ENCODE measurements at regions not wholly inside any gene's neighbourhood (a gene's known extent, or its start where the extent isn't known, plus 50 kb on each side); places are given as distances from the start of the nearest gene placed in this dataset.

DNA sequence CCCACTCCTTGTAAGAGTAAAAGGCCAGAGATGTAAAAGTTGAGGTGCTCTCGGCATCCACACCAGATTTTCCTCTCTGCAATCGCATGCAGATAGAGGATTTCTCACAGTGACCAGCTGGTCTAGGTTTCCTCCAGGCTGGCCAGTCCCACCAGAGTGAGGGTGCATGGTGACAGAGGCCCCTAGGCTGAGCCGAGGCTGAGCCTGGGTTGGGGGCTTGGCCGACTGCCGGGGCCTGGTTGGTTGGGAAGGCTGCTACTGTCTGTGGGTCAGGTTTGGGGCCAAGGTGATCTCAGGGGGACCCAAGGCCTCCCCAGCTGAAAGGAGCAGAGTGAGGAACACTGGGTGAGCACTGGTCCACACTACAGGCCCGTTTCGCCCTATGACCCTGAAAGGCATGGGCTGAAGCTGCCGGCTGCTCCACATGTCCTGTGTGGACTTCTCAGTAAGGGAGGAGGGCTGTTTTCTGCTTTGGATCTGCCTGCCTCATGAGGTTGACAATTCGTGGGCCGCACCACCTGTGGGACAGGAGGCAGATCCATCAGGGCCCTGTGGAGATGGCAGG, 400.8 kb upstream of the IRX4 start:
- Histone ChIP-seq H3K4me1 (ENCODE audit: insufficient read depth) (no peaks in the 10 kb centered on the region), H3F3A (replicated peaks; ENCODE audit: low read depth) (no peaks in the 10 kb centered on the region), H3K4me3 (no peak overlapping the region), H3K79me2 (replicated peaks; ENCODE audit: insufficient read depth) (no peaks in the 10 kb centered on the region), H3K4me2 (no peak overlapping the region), H3K27ac (ENCODE audit: low read depth) (no peak overlapping the region), H4K20me1 (replicated peaks; ENCODE audit: insufficient read depth) (no peaks in the 10 kb centered on the region), H2AFZ (no peak overlapping the region), H3K36me3 (ENCODE audit: insufficient read depth) (no peaks in the 10 kb centered on the region), H3K9me2 (ENCODE audit: insufficient read depth) (no peaks in the 10 kb centered on the region), H3K27me3 (ENCODE audit: insufficient read depth) (no peaks in the 10 kb centered on the region)
- H3K4me3 Mint-ChIP-seq = no peak overlapping the region
- DNase-seq (ENCODE audit: low spot score) (no peak), ATAC-seq (no peak)
- no peaks in the 10 kb centered on the region; the same call in 2 of the 3 replicates for H3K9me3 Mint-ChIP-seq
- H3K27me3 Mint-ChIP-seq (ENCODE audit: insufficient read depth, low read depth, poor library complexity) = peaks cover 11% of the 10 kb centered on the region
- TF ChIP-seq, protein P1, sequence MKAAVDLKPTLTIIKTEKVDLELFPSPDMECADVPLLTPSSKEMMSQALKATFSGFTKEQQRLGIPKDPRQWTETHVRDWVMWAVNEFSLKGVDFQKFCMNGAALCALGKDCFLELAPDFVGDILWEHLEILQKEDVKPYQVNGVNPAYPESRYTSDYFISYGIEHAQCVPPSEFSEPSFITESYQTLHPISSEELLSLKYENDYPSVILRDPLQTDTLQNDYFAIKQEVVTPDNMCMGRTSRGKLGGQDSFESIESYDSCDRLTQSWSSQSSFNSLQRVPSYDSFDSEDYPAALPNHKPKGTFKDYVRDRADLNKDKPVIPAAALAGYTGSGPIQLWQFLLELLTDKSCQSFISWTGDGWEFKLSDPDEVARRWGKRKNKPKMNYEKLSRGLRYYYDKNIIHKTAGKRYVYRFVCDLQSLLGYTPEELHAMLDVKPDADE (IDR thresholded peaks at IDR 0.05) = no peak
- TF ChIP-seq JUNB (IDR thresholded peaks at IDR 0.05; ENCODE audit: unreplicated experiment) (no peak), EZH2phosphoT487 (IDR thresholded peaks at IDR 0.05; ENCODE audit: unreplicated experiment) (no peak), POLR2AphosphoS5 (IDR thresholded peaks at IDR 0.05; ENCODE audit: low read depth) (no peak), NANOG (IDR thresholded peaks at IDR 0.05; ENCODE audit: borderline replicate concordance) (no peak)
- TF ChIP-seq, protein P2, sequence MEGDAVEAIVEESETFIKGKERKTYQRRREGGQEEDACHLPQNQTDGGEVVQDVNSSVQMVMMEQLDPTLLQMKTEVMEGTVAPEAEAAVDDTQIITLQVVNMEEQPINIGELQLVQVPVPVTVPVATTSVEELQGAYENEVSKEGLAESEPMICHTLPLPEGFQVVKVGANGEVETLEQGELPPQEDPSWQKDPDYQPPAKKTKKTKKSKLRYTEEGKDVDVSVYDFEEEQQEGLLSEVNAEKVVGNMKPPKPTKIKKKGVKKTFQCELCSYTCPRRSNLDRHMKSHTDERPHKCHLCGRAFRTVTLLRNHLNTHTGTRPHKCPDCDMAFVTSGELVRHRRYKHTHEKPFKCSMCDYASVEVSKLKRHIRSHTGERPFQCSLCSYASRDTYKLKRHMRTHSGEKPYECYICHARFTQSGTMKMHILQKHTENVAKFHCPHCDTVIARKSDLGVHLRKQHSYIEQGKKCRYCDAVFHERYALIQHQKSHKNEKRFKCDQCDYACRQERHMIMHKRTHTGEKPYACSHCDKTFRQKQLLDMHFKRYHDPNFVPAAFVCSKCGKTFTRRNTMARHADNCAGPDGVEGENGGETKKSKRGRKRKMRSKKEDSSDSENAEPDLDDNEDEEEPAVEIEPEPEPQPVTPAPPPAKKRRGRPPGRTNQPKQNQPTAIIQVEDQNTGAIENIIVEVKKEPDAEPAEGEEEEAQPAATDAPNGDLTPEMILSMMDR (conservative IDR thresholded peaks at IDR 0.05; ENCODE audit: low read depth in 2 of 2) = no peak
- TF ChIP-seq, protein P3, sequence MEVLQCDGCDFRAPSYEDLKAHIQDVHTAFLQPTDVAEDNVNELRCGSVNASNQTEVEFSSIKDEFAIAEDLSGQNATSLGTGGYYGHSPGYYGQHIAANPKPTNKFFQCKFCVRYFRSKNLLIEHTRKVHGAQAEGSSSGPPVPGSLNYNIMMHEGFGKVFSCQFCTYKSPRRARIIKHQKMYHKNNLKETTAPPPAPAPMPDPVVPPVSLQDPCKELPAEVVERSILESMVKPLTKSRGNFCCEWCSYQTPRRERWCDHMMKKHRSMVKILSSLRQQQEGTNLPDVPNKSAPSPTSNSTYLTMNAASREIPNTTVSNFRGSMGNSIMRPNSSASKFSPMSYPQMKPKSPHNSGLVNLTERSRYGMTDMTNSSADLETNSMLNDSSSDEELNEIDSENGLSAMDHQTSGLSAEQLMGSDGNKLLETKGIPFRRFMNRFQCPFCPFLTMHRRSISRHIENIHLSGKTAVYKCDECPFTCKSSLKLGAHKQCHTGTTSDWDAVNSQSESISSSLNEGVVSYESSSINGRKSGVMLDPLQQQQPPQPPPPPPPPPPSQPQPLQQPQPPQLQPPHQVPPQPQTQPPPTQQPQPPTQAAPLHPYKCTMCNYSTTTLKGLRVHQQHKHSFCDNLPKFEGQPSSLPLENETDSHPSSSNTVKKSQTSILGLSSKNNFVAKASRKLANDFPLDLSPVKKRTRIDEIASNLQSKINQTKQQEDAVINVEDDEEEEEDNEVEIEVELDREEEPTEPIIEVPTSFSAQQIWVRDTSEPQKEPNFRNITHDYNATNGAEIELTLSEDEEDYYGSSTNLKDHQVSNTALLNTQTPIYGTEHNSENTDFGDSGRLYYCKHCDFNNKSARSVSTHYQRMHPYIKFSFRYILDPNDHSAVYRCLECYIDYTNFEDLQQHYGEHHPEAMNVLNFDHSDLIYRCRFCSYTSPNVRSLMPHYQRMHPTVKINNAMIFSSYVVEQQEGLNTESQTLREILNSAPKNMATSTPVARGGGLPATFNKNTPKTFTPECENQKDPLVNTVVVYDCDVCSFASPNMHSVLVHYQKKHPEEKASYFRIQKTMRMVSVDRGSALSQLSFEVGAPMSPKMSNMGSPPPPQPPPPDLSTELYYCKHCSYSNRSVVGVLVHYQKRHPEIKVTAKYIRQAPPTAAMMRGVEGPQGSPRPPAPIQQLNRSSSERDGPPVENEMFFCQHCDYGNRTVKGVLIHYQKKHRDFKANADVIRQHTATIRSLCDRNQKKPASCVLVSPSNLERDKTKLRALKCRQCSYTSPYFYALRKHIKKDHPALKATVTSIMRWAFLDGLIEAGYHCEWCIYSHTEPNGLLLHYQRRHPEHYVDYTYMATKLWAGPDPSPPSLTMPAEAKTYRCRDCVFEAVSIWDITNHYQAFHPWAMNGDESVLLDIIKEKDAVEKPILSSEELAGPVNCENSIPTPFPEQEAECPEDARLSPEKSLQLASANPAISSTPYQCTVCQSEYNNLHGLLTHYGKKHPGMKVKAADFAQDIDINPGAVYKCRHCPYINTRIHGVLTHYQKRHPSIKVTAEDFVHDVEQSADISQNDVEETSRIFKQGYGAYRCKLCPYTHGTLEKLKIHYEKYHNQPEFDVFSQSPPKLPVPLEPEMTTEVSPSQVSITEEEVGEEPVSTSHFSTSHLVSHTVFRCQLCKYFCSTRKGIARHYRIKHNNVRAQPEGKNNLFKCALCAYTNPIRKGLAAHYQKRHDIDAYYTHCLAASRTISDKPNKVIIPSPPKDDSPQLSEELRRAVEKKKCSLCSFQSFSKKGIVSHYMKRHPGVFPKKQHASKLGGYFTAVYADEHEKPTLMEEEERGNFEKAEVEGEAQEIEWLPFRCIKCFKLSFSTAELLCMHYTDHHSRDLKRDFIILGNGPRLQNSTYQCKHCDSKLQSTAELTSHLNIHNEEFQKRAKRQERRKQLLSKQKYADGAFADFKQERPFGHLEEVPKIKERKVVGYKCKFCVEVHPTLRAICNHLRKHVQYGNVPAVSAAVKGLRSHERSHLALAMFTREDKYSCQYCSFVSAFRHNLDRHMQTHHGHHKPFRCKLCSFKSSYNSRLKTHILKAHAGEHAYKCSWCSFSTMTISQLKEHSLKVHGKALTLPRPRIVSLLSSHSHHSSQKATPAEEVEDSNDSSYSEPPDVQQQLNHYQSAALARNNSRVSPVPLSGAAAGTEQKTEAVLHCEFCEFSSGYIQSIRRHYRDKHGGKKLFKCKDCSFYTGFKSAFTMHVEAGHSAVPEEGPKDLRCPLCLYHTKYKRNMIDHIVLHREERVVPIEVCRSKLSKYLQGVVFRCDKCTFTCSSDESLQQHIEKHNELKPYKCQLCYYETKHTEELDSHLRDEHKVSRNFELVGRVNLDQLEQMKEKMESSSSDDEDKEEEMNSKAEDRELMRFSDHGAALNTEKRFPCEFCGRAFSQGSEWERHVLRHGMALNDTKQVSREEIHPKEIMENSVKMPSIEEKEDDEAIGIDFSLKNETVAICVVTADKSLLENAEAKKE (CRISPR knock-in tag; IDR thresholded peaks at IDR 0.05) = no peak
- no peaks in the 10 kb centered on the region for H3K4me1 Mint-ChIP-seq
- H3K36me3 Mint-ChIP-seq (ENCODE audit: low read depth) = peaks cover 3% of the 10 kb centered on the region; the same call in 1 of the 3 replicates
- H3K27ac Mint-ChIP-seq = no peak overlapping the region

Data from GM23338 (cell line).